Neural progenitor cell (in vitro differentiated cells): ENCODE measurements at regions not wholly inside any gene's neighbourhood (a gene's known extent, or its start where the extent isn't known, plus 50 kb on each side); places are given as distances from the start of the nearest gene placed in this dataset.

Source experiments
- DNase-seq: peaks from one replicate; pipeline ENCODE4 v3.0.0-alpha.2; 2016; ENCODE audit warnings: low spot score
- H2AFZ ChIP-seq: fragments of 200-600 bp; sonication (generic); replicated peaks from 2 replicates; pipeline ENCODE4 v1.6.1; 2016; ENCODE audit warnings: antibody characterized with exemption
- H3F3A ChIP-seq: fragments of 200-600 bp; sonication (generic); 2 replicates; pipeline ENCODE4 v1.6.1; 2016; ENCODE audit warnings: antibody characterized with exemption, low read depth
- H3K27ac ChIP-seq: fragments of 200-600 bp; sonication (generic); 2 replicates; pipeline ENCODE4 v1.5.1; 2016; ENCODE audit warnings: mild to moderate bottlenecking
- H3K27me3 ChIP-seq: fragments of 200-600 bp; sonication (generic); 2 replicates; pipeline ENCODE4 v1.6.1; 2016; ENCODE audit warnings: mild to moderate bottlenecking, moderate library complexity
- H3K36me3 ChIP-seq: fragments of 200-600 bp; sonication (generic); 2 replicates; pipeline ENCODE4 v1.5.1; 2016
- H3K4me1 ChIP-seq: fragments of 200-600 bp; sonication (generic); 2 replicates; pipeline ENCODE4 v1.6.1; 2016; ENCODE audit warnings: mixed run types
- H3K4me2 ChIP-seq: fragments of 200-600 bp; sonication (generic); 2 replicates; pipeline ENCODE4 v1.6.1; 2016
- H3K4me3 ChIP-seq: fragments of 200-600 bp; sonication (generic); 2 replicates; pipeline ENCODE4 v1.5.1; 2016
- H3K79me2 ChIP-seq: fragments of 200-600 bp; sonication (generic); 2 replicates; pipeline ENCODE4 v1.6.1; 2016; ENCODE audit warnings: low read depth
- H3K9ac ChIP-seq: fragments of 200-600 bp; sonication (generic); 2 replicates; pipeline ENCODE4 v1.6.1; 2016
- H3K9me3 ChIP-seq: fragments of 200-600 bp; sonication (generic); 2 replicates; pipeline ENCODE4 v1.5.1; 2016; ENCODE audit warnings: low read depth
- H4K20me1 ChIP-seq: fragments of 200-600 bp; sonication (generic); 2 replicates; pipeline ENCODE4 v1.6.1; 2016; ENCODE audit warnings: low read depth
- H3K27ac Mint-ChIP-seq: 3 replicates; pipeline ENCODE4 v1.8.0; 2021; ENCODE audit warnings: mixed read lengths
- H3K27me3 Mint-ChIP-seq: 2 replicates; pipeline ENCODE4 v1.8.0; 2022; ENCODE audit warnings: low read depth, mild to moderate bottlenecking, inconsistent platforms, moderate library complexity, mixed read lengths; ENCODE audit not compliant: insufficient read depth
- H3K36me3 Mint-ChIP-seq: 3 replicates; pipeline ENCODE4 v1.8.0; 2021; ENCODE audit warnings: mixed read lengths
- H3K4me1 Mint-ChIP-seq: 3 replicates; pipeline ENCODE4 v1.8.0; 2021; ENCODE audit warnings: mixed read lengths
- H3K4me3 Mint-ChIP-seq: 3 replicates; pipeline ENCODE4 v1.8.0; 2021; ENCODE audit warnings: mild to moderate bottlenecking, moderate library complexity, mixed read lengths
- H3K9me3 Mint-ChIP-seq: 3 replicates; pipeline ENCODE4 v1.8.0; 2020; ENCODE audit warnings: mixed read lengths
- EZH2 ChIP-seq: fragments of 200-600 bp; sonication (generic); IDR thresholded peaks from 2 replicates; pipeline ENCODE4 v1.6.1; 2017; ENCODE audit warnings: antibody characterized with exemption, mild to moderate bottlenecking, moderate library complexity
- EZH2phosphoT487 ChIP-seq: fragments of 200-600 bp; sonication (generic); IDR thresholded peaks from 2 replicates; pipeline ENCODE4 v1.6.1; 2017; ENCODE audit warnings: antibody characterized with exemption
- TF ChIP-seq, protein P1 (sequence below): fragments of 200-600 bp; sonication (generic); IDR thresholded peaks from 2 replicates; pipeline ENCODE4 v1.5.1; 2017; ENCODE audit warnings: antibody characterized with exemption, mild to moderate bottlenecking

DNA sequence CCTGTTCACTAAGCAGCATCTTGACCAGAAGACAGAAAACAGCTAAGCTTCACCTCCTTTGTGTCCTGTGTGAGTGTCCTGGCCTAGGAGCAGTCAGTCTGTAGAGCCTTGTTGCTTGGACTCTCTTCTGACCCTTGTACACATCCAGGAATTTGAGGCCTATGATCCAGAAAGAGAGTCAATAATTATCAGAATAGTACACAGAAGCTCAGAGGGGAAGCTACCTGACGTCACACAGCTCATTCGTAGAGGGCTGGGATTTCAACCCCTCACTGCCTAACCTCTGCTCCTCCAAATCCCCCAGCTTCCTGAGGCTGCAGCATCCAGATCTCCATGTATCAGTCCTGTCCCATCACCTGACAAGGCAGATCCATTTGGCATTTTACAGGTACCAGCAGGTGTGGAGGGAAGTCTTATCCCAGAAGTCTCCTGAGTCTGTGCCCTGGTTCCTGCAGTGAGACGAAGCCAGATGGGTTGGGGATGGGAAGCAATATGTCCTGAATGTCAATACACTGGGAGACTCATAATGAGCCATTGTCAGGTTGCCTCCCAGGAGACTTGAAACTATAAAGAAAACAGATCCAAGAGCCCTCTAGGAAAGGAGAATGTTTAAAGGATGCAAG is 203.1 kb downstream of the MINAR1 start:
- Histone ChIP-seq H3F3A (no peaks in the 10 kb centered on the region), H3K79me2 (no peaks in the 10 kb centered on the region), H2AFZ (no peak overlapping the region), H3K27me3 (no peaks in the 10 kb centered on the region), H3K36me3 (no peaks in the 10 kb centered on the region), H3K9ac (no peak overlapping the region), H3K9me3 (no peaks in the 10 kb centered on the region), H3K4me1 (peaks cover 6% of the 10 kb centered on the region), H3K4me3 (no peak overlapping the region), H4K20me1 (no peaks in the 10 kb centered on the region), H3K27ac (no peak overlapping the region), H3K4me2 (no peak overlapping the region)
- Mint-ChIP-seq H3K4me3 (no peak overlapping the region), H3K27me3 (no peaks in the 10 kb centered on the region), H3K9me3 (peaks cover 2% of the 10 kb centered on the region), H3K36me3 (no peaks in the 10 kb centered on the region), H3K27ac (peak overlapping the region; percentile 86), H3K4me1 (peaks cover 24% of the 10 kb centered on the region)
- TF ChIP-seq EZH2phosphoT487, result no peak
- no peak for TF ChIP-seq EZH2
- TF ChIP-seq, protein P1, sequence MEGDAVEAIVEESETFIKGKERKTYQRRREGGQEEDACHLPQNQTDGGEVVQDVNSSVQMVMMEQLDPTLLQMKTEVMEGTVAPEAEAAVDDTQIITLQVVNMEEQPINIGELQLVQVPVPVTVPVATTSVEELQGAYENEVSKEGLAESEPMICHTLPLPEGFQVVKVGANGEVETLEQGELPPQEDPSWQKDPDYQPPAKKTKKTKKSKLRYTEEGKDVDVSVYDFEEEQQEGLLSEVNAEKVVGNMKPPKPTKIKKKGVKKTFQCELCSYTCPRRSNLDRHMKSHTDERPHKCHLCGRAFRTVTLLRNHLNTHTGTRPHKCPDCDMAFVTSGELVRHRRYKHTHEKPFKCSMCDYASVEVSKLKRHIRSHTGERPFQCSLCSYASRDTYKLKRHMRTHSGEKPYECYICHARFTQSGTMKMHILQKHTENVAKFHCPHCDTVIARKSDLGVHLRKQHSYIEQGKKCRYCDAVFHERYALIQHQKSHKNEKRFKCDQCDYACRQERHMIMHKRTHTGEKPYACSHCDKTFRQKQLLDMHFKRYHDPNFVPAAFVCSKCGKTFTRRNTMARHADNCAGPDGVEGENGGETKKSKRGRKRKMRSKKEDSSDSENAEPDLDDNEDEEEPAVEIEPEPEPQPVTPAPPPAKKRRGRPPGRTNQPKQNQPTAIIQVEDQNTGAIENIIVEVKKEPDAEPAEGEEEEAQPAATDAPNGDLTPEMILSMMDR, result no peak
- no peak for DNase-seq

DNA sequence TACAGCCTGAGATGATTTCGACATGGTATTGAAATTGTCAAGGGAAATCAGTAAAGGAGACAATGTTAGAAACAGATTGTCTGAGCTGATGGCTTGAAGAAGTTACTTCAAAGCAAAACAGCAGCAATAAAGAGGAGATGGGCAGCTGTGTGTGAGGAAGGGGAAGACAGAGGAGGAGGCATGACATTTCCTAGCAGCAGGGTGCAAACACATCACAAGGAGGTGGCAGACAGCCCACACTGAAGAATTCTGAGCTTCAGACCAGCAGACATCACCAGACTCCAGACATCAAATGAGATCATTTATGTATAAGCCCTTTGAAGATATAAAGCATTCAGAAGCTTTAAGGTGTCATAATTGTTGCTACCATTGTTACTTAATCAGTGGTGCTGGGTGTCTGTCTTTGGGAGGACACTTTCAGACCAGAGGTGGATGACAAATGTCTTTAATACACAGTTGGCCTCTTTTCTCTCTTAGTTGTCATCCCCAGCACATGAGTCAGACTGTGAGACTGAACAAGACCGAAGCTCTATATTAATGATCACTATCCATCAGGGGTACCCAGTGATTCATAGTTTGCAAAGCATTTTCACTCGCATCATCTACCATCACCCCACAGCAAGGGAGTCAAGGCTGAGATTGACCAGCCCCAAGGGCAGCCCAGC is 203.9 kb downstream of the MINAR1 start:
- Mint-ChIP-seq H3K27me3 (no peaks in the 10 kb centered on the region), H3K9me3 (peaks cover 2% of the 10 kb centered on the region), H3K36me3 (no peaks in the 10 kb centered on the region), H3K4me1 (peaks cover 24% of the 10 kb centered on the region), H3K27ac (peak overlapping the region; percentile 74), H3K4me3 (no peak overlapping the region)
- Histone ChIP-seq H3K27me3 (no peaks in the 10 kb centered on the region), H3K79me2 (no peaks in the 10 kb centered on the region), H3K27ac (no peak overlapping the region), H3K4me3 (no peak overlapping the region), H3K9me3 (no peaks in the 10 kb centered on the region), H3F3A (no peaks in the 10 kb centered on the region), H3K9ac (no peak overlapping the region), H4K20me1 (no peaks in the 10 kb centered on the region), H3K4me2 (no peak overlapping the region), H2AFZ (no peak overlapping the region), H3K4me1 (peaks cover 6% of the 10 kb centered on the region), H3K36me3 (no peaks in the 10 kb centered on the region)
- peak; percentile 3 for DNase-seq
- TF ChIP-seq, protein P1, result no peak
- no peak for TF ChIP-seq EZH2phosphoT487
- TF ChIP-seq EZH2, result no peak

DNA sequence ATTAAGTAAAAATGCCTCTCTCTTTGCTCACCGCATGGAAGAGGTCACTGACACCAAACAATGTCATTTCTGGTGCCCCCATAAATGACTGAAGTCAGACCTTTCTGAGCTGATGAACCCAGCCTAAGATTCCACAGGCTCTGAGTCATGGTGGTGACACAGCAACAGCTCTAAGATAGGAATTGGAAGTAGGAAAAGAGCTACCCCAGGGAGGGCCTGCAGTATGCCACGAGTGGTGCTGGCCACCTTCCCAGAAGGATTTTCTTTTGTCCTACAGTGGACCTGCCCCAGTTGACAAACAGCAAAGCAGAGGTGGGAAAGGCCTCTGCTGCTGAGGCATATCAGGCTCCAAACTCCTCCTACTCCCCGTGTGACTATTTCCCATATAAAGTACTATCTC is 208.1 kb downstream of the MINAR1 start:
- Histone ChIP-seq H3K9me3 (no peaks in the 10 kb centered on the region), H3K27ac (no peak overlapping the region), H4K20me1 (no peaks in the 10 kb centered on the region), H3K4me2 (no peak overlapping the region), H3K4me1 (peaks cover 6% of the 10 kb centered on the region), H2AFZ (no peak overlapping the region), H3K9ac (no peak overlapping the region), H3K4me3 (no peak overlapping the region), H3K27me3 (no peaks in the 10 kb centered on the region), H3F3A (no peaks in the 10 kb centered on the region), H3K36me3 (no peaks in the 10 kb centered on the region), H3K79me2 (no peaks in the 10 kb centered on the region)
- Mint-ChIP-seq H3K4me3 (no peak overlapping the region), H3K4me1 (peaks cover 20% of the 10 kb centered on the region), H3K9me3 (no peaks in the 10 kb centered on the region), H3K27ac (no peak overlapping the region), H3K36me3 (no peaks in the 10 kb centered on the region), H3K27me3 (no peaks in the 10 kb centered on the region)
- TF ChIP-seq, protein P1, result no peak
- no peak for TF ChIP-seq EZH2
- TF ChIP-seq EZH2phosphoT487, result no peak
- no peak for DNase-seq
